Caco-2 (cell line): ENCODE measurements at regions not wholly inside any gene's neighbourhood (a gene's known extent, or its start where the extent isn't known, plus 50 kb on each side); places are given as distances from the start of the nearest gene placed in this dataset.

Experiments
- BruUV-seq: library from RNA; stranded (reverse); fragments of 400-500 nt; replicated peaks from 2 replicates; lab custom pipeline; 2021; lab: Mats Ljungman, UMichigan
- CTCF ChIA-PET: fragments of 300-600 bp; sonication (Branson Sonifier 250); formaldehyde crosslinking; loops from one replicate; lab custom pipeline; 2022; ENCODE audit warnings: antibody characterized with exemption; lab: Charles Lee
- POLR2A ChIA-PET: fragments of 300-600 bp; sonication (Branson Sonifier 250); formaldehyde crosslinking; loops from one replicate; lab custom pipeline; 2022; ENCODE audit warnings: antibody characterized with exemption; lab: Charles Lee
- DNase-seq, 2 experiments: peaks; one replicate each; pipeline versions ENCODE4 v3.0.0 to v3.0.0-alpha.2; 2020 to 2022
- H3K27me3 ChIP-seq: replicated peaks from 2 replicates; pipeline ENCODE4 v1.6.0; 2011; ENCODE audit warnings: low read length; ENCODE audit not compliant: control insufficient read depth, insufficient read depth
- H3K36me3 ChIP-seq: 2 replicates; pipeline ENCODE4 v1.5.1; 2011; ENCODE audit warnings: low read length; ENCODE audit not compliant: control insufficient read depth, insufficient read depth
- H3K4me1 ChIP-seq: fragments of 250-450 bp; sonication (Bioruptor Pico); 2 replicates; pipeline ENCODE4 v1.5.1; 2020; ENCODE audit warnings: mild to moderate bottlenecking
- H3K4me3 ChIP-seq: 2 replicates; pipeline ENCODE4 v1.5.1; 2011; ENCODE audit warnings: low read depth, mild to moderate bottlenecking, control low read depth, low read length
- H3K9me3 ChIP-seq: fragments of 250-450 bp; sonication (Bioruptor Pico); 2 replicates; pipeline ENCODE4 v1.5.1; 2020; ENCODE audit warnings: mild to moderate bottlenecking, moderate library complexity
- H3K27ac Mint-ChIP-seq: one replicate; pipeline ENCODE4 v1.8.0; 2022; ENCODE audit warnings: mixed read lengths; ENCODE audit not compliant: unreplicated experiment
- H3K27me3 Mint-ChIP-seq: one replicate; pipeline ENCODE4 v1.8.0; 2022; ENCODE audit warnings: mixed read lengths; ENCODE audit not compliant: insufficient read depth, unreplicated experiment
- H3K36me3 Mint-ChIP-seq: one replicate; pipeline ENCODE4 v1.8.0; 2022; ENCODE audit warnings: mild to moderate bottlenecking, mixed read lengths; ENCODE audit not compliant: insufficient read depth, unreplicated experiment
- H3K4me1 Mint-ChIP-seq: one replicate; pipeline ENCODE4 v1.8.0; 2022; ENCODE audit warnings: low read depth, mixed read lengths; ENCODE audit not compliant: unreplicated experiment
- H3K4me3 Mint-ChIP-seq: one replicate; pipeline ENCODE4 v1.8.0; 2022; ENCODE audit warnings: mild to moderate bottlenecking, moderate library complexity, mixed read lengths; ENCODE audit not compliant: unreplicated experiment
- H3K9me3 Mint-ChIP-seq: one replicate; pipeline ENCODE4 v1.8.0; 2022; ENCODE audit warnings: mixed read lengths; ENCODE audit not compliant: unreplicated experiment
- intact Hi-C: fragments of 100-400 bp; cut with micrococcal nuclease; formaldehyde crosslinking; loops from one replicate; pipeline ENCODE4 v1.10.0; 2022; ENCODE audit not compliant: unreplicated experiment
- TF ChIP-seq, protein P1 (sequence below), 2 experiments: fragments of 200-600 bp in 1 of 2; IDR thresholded peaks; 1 replicate in 1 of 2; 2 replicates in 1 of 2; pipeline versions ENCODE4 v1.5.1 to v1.8.0; 2011 to 2022; ENCODE audit warnings: antibody characterized with exemption in 1 of 2, control low read depth in 1 of 2, inconsistent platforms in 1 of 2, low read depth in 1 of 2, low read length in 1 of 2, mild to moderate bottlenecking in 1 of 2, moderate library complexity in 1 of 2; ENCODE audit not compliant: insufficient read depth in 1 of 2, severe bottlenecking in 1 of 2, unreplicated experiment in 1 of 2

DNA sequence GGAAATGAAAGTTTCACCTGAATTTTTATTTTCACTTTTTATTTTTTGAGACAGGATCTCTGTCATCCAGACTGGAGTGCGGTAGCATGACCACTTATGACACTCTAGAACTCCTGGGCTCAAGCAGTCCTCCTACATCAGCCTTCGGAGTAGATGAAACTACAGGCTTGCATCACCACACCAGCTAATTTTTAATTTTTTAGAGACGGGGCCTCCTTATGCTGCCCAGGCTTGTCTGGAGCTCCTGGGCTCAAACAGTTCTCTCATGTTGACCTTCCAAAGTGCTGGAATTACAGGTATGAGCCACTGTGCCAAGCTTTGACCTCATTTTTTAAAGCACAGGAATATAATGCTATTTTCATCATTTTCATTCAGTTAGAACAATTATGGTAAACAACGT is 297.0 kb upstream of the KLHL1 start:
- no peaks in the 10 kb centered on the region for H3K27me3 Mint-ChIP-seq

DNA sequence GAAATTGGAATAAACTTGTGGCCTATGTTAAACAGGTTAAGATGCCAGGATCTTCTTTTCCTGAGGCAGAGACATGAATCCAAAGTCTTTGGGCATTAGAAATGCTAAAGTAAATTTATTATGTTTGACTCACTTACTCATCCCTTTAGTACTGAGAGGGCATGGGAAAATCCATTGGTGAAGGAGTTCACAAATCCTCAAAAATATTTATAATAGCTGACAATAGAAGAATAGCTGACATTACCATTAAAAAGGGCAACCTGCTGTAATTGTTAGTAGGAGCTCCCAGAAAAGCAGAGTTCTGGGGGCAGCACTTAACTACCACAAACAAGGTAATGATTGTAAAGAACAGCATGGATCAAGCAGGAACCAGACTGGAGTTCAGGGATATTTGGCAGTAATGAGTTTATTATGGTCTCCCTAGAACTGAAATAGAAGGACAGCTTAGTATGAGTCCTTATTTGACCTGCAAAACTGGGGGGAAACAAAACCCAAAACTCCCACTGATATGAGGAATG is 285.8 kb upstream of the KLHL1 start:
- H3K4me1 ChIP-seq, result peaks cover 38% of the 10 kb centered on the region
- Mint-ChIP-seq H3K9me3 (peaks cover 14% of the 10 kb centered on the region), H3K27ac (no peak overlapping the region)

More for the DNA sequence above, 297.0 kb upstream of the KLHL1 start:
- ChIA-PET CTCF (no interaction called here), POLR2A (no interaction called here)
- Mint-ChIP-seq H3K4me1 (peaks cover 8% of the 10 kb centered on the region), H3K27ac (no peak overlapping the region), H3K4me3 (no peak overlapping the region), H3K36me3 (no peaks in the 10 kb centered on the region), H3K9me3 (no peaks in the 10 kb centered on the region)
- H3K36me3 ChIP-seq, result no peaks in the 10 kb centered on the region
- H3K9me3 ChIP-seq, result no peaks in the 10 kb centered on the region
- H3K27me3 ChIP-seq, result no peaks in the 10 kb centered on the region
- intact Hi-C loops, result loop anchor here (5.0 kb wide), 1 partner anchor 63 kb away; no protein-coding TSS in a partner anchor
- TF ChIP-seq, protein P1, sequence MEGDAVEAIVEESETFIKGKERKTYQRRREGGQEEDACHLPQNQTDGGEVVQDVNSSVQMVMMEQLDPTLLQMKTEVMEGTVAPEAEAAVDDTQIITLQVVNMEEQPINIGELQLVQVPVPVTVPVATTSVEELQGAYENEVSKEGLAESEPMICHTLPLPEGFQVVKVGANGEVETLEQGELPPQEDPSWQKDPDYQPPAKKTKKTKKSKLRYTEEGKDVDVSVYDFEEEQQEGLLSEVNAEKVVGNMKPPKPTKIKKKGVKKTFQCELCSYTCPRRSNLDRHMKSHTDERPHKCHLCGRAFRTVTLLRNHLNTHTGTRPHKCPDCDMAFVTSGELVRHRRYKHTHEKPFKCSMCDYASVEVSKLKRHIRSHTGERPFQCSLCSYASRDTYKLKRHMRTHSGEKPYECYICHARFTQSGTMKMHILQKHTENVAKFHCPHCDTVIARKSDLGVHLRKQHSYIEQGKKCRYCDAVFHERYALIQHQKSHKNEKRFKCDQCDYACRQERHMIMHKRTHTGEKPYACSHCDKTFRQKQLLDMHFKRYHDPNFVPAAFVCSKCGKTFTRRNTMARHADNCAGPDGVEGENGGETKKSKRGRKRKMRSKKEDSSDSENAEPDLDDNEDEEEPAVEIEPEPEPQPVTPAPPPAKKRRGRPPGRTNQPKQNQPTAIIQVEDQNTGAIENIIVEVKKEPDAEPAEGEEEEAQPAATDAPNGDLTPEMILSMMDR (IDR thresholded peaks at IDR 0.05; ENCODE audit: insufficient read depth in 1 of 2, low read depth in 1 of 2, low read length in 1 of 2, severe bottlenecking in 1 of 2, unreplicated experiment in 1 of 2), result no peak
- no peak overlapping the region for H3K4me3 ChIP-seq
- H3K4me1 ChIP-seq, result peaks cover 7% of the 10 kb centered on the region; the same call in 1 of the 2 replicates
- BruUV-seq, result no TSS peak
- DNase-seq, result no peak

DNA sequence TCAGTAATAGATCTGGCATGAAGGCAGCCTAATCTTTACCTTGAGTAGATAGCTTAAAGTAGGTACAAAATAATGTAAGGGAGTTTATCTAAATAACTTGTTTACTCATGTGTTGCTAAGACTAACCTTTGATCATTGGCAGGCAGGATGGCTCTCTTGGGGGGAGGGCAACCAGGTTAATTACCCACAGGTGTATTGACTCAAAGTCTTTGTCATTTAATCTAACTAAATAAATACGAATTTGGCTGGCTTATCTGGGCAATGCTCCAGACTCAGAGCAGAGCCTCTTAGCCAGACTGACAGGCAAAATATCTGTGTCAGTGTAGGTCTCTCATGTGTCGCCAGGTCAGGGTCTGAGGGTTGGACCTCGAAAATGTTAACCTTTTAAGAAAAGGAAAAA is 283.4 kb upstream of the KLHL1 start:
- H3K4me3 ChIP-seq, result no peak overlapping the region
- H3K36me3 Mint-ChIP-seq, result no peaks in the 10 kb centered on the region
- no TSS peak for BruUV-seq

More for the DNA sequence above, 285.8 kb upstream of the KLHL1 start:
- BruUV-seq, result no TSS peak
- Histone ChIP-seq H3K36me3 (no peaks in the 10 kb centered on the region), H3K4me3 (no peak overlapping the region), H3K27me3 (no peaks in the 10 kb centered on the region), H3K9me3 (no peaks in the 10 kb centered on the region)
- DNase-seq, result no peak
- Mint-ChIP-seq H3K4me1 (peaks cover 38% of the 10 kb centered on the region), H3K4me3 (no peak overlapping the region), H3K27me3 (no peaks in the 10 kb centered on the region), H3K36me3 (no peaks in the 10 kb centered on the region)
- intact Hi-C loops, result no loop called here
- TF ChIP-seq, protein P1 (IDR thresholded peaks at IDR 0.05; ENCODE audit: insufficient read depth in 1 of 2, low read depth in 1 of 2, low read length in 1 of 2, severe bottlenecking in 1 of 2, unreplicated experiment in 1 of 2), result no peak
- ChIA-PET POLR2A (no interaction called here), CTCF (no interaction called here)

More for the DNA sequence above, 283.4 kb upstream of the KLHL1 start:
- Mint-ChIP-seq H3K27me3 (no peaks in the 10 kb centered on the region), H3K4me3 (peak overlapping the region; percentile 2), H3K9me3 (peaks cover 3% of the 10 kb centered on the region), H3K27ac (peak overlapping the region; percentile 17), H3K4me1 (peaks cover 38% of the 10 kb centered on the region)
- intact Hi-C loops, result loop anchor here (1.0 kb wide), 2 partner anchors 16 to 48 kb away; no protein-coding TSS in a partner anchor
- Histone ChIP-seq H3K9me3 (no peaks in the 10 kb centered on the region), H3K27me3 (no peaks in the 10 kb centered on the region), H3K36me3 (no peaks in the 10 kb centered on the region), H3K4me1 (peaks cover 52% of the 10 kb centered on the region)
- TF ChIP-seq, protein P1 (IDR thresholded peaks at IDR 0.05; ENCODE audit: insufficient read depth in 1 of 2, low read depth in 1 of 2, low read length in 1 of 2, severe bottlenecking in 1 of 2, unreplicated experiment in 1 of 2), result no peak
- CTCF ChIA-PET, result interaction anchor here (0.5 kb wide), 1 partner anchor 24 kb away, joined by 6 read pairs; no protein-coding TSS in a partner anchor
- POLR2A ChIA-PET, result no interaction called here
- DNase-seq, result peak; percentile 87 to 93
